Epithelial cell of proximal tubule (primary cell): ENCODE measurements at regions not wholly inside any gene's neighbourhood (a gene's known extent, or its start where the extent isn't known, plus 50 kb on each side); places are given as distances from the start of the nearest gene placed in this dataset.

ENCODE experiments used
- DNase-seq: peaks from one replicate; pipeline ENCODE4 v3.0.0-alpha.2; 2011; ENCODE audit warnings: low read depth
- H3K4me3 ChIP-seq: 2 replicates; pipeline ENCODE4 v1.5.1; 2011; ENCODE audit warnings: low read depth, mild to moderate bottlenecking, low read length
- CTCF ChIP-seq: conservative IDR thresholded peaks from 2 replicates; pipeline ENCODE4 v1.5.1; 2012; ENCODE audit warnings: low read depth, mild to moderate bottlenecking, low read length

GRCh38 chr6:165939047-165939446 is 228.6 kb downstream of the TBXT start:
- DNase-seq = no peak
- H3K4me3 ChIP-seq = no peak overlapping the region
- no peak for TF ChIP-seq CTCF

GRCh38 chr6:165937564-165938358 is 229.9 kb downstream of the TBXT start:
- no peak overlapping the region for H3K4me3 ChIP-seq
- no peak for TF ChIP-seq CTCF
- no peak for DNase-seq

GRCh38 chr6:165936660-165937059 is 231.0 kb downstream of the TBXT start:
- H3K4me3 ChIP-seq = no peak overlapping the region
- no peak for TF ChIP-seq CTCF
- DNase-seq = no peak

GRCh38 chr6:165936096-165936495 is 231.6 kb downstream of the TBXT start:
- DNase-seq = no peak
- TF ChIP-seq CTCF = no peak
- H3K4me3 ChIP-seq = no peak overlapping the region

GRCh38 chr6:165931675-165932074 is 236.0 kb downstream of the TBXT start:
- DNase-seq = no peak
- no peak overlapping the region for H3K4me3 ChIP-seq
- no peak for TF ChIP-seq CTCF

- TF ChIP-seq CTCF = no peak
- H3K4me3 ChIP-seq = no peak overlapping the region
- DNase-seq = no peak
These were observed 236.9 kb downstream of the TBXT start for GRCh38 chr6:165930668-165931214.

GRCh38 chr6:165929607-165930006 is 238.0 kb downstream of the TBXT start:
- DNase-seq = no peak
- no peak overlapping the region for H3K4me3 ChIP-seq
- TF ChIP-seq CTCF = no peak
